ENCODE measurements at regions not wholly inside any gene's neighbourhood (a gene's known extent, or its start where the extent isn't known, plus 50 kb on each side); places are given as distances from the start of the nearest gene placed in this dataset. TPM values are rescaled to one million over a fixed set of nuclear protein-coding genes. Genes with fewer than 3 reads are reported as not detected.
"Not testable (repeated sequence)": the region's sequence is repeated elsewhere in the genome, so short reads cannot be mapped to it uniquely, and the experiment has no call there.

- no peaks in the 10 kb centered on the region for H3K9me3 ChIP-seq
- no peaks in the 10 kb centered on the region for H3K4me1 ChIP-seq
- H3K27ac ChIP-seq = no peak overlapping the region
- TF ChIP-seq POLR2A (IDR thresholded peaks at IDR 0.05) (no peak), CTCF (IDR thresholded peaks at IDR 0.05) (no peak)
- H3K27me3 ChIP-seq = no peaks in the 10 kb centered on the region
- H3K36me3 ChIP-seq = no peaks in the 10 kb centered on the region
- no peak for DNase-seq
- intact Hi-C loops (cut with DNase I) = no loop called here
- H3K4me3 ChIP-seq (replicated peaks in 1 of 3) = no peak overlapping the region
- WGBS, 2 donors = 66 to 71% methylated on average over 2 of the region's 2 CpGs
Observed at GRCh38 chr18:28267276-28267675, 90.3 kb upstream of the CDH2 start.

GRCh38 chr18:28256166-28256565 is 79.2 kb upstream of the CDH2 start:
- 70 to 76% methylated on average over 2 of the region's 2 CpGs for WGBS, 2 donors
- TF ChIP-seq POLR2A (IDR thresholded peaks at IDR 0.05) = no peak
- no peak for TF ChIP-seq CTCF (IDR thresholded peaks at IDR 0.05)
- no peak overlapping the region for H3K27ac ChIP-seq
- no peaks in the 10 kb centered on the region for H3K36me3 ChIP-seq
- H3K27me3 ChIP-seq = no peaks in the 10 kb centered on the region
- H3K4me1 ChIP-seq = no peaks in the 10 kb centered on the region
- H3K4me3 ChIP-seq (replicated peaks in 1 of 3) = no peak overlapping the region
- intact Hi-C loops (cut with DNase I) = no loop called here
- no peak for DNase-seq
- H3K9me3 ChIP-seq = no peaks in the 10 kb centered on the region

GRCh38 chr18:28248653-28249052 is 71.7 kb upstream of the CDH2 start:
- intact Hi-C loops (cut with DNase I) = no loop called here
- TF ChIP-seq CTCF (IDR thresholded peaks at IDR 0.05) (no peak), POLR2A (IDR thresholded peaks at IDR 0.05) (no peak)
- Histone ChIP-seq H3K9me3 (no peaks in the 10 kb centered on the region), H3K27me3 (no peaks in the 10 kb centered on the region), H3K27ac (no peak overlapping the region), H3K36me3 (no peaks in the 10 kb centered on the region), H3K4me1 (no peaks in the 10 kb centered on the region), H3K4me3 (replicated peaks in 1 of 3) (no peak overlapping the region)
- DNase-seq = no peak

GRCh38 chr18:28240626-28241025 is 63.7 kb upstream of the CDH2 start:
- 86 to 90% methylated on average over 16 of the region's 16 CpGs for WGBS, 2 donors
- H3K9me3 ChIP-seq; H3K4me1 ChIP-seq; intact Hi-C loops (cut with DNase I); DNase-seq; H3K4me3 ChIP-seq (replicated peaks in 1 of 3); H3K36me3 ChIP-seq; H3K27ac ChIP-seq; H3K27me3 ChIP-seq: not testable (repeated sequence)

GRCh38 chr18:28236487-28236886 is 59.6 kb upstream of the CDH2 start:
- TF ChIP-seq CTCF (IDR thresholded peaks at IDR 0.05) (no peak), POLR2A (IDR thresholded peaks at IDR 0.05) (no peak)
- Histone ChIP-seq H3K9me3 (no peaks in the 10 kb centered on the region), H3K27me3 (no peaks in the 10 kb centered on the region), H3K4me3 (replicated peaks in 1 of 3) (no peak overlapping the region), H3K4me1 (no peaks in the 10 kb centered on the region), H3K27ac (no peak overlapping the region), H3K36me3 (no peaks in the 10 kb centered on the region)
- no peak for DNase-seq
- intact Hi-C loops (cut with DNase I) = no loop called here
- WGBS, 2 donors = 88 to 91% methylated on average over 1 of the region's 1 CpG

MicroRNA genes in the stretch of these regions (microRNA counts, 767-probe panel; counts per million panel counts)
- microRNA hsa-miR-302f = 0 to 3,343 counts per million in 2 donors

Small RNAs in the stretch of these regions (microRNA-seq; reads per million reads assigned to microRNA genes)
- gene MIR302F = not detected

Small RNAs in the stretch of these regions (small RNA-seq; reads per million reads assigned to genes)
- gene AC023932.1 (not detected), gene AC105245.1 (not detected), gene RNU6-408P (not detected)
